ENCODE measurements at regions not wholly inside any gene's neighbourhood (a gene's known extent, or its start where the extent isn't known, plus 50 kb on each side); places are given as distances from the start of the nearest gene placed in this dataset.
"Not testable (repeated sequence)": the region's sequence is repeated elsewhere in the genome, so short reads cannot be mapped to it uniquely, and the experiment has no call there.

- DNase-seq, result no peak
Observed at GRCh38 chr9:135299239-135299590, 180.4 kb upstream of the PPP1R26 start.

DNA sequence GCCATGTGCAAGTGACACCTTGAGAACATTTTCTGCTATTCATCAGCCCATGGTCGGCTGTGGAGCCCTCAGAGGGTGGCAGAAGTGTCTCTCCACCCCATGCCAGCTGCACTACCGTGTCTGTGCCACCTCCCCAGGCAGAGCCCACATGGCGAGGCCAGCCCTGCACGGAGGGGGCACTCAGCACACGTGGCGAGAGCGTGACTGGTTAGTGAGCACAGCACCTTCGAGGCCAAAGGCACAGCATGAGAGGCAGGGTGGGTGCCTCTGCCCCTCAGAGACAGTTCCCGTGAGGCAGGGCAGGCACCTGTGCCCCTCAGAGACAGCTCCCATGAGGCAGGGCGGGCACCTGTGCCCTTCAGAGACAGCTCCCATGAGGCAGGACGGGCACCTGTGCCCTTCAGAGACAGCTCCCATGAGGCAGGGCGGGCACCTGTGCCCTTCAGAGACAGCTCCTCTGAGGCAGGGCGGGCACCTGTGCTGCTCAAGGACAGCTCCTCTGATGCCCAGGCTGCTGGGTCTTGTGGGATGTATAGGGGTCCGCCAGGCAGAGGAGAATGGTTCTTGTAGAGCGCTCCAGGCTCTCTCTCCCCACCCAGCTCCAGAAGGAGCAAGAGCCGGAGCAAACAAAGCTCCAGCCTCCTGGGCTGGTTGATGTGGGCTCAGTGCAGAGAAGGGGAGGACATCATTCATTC lies 179.8 kb upstream of the PPP1R26 start:
- no peak for DNase-seq

DNA sequence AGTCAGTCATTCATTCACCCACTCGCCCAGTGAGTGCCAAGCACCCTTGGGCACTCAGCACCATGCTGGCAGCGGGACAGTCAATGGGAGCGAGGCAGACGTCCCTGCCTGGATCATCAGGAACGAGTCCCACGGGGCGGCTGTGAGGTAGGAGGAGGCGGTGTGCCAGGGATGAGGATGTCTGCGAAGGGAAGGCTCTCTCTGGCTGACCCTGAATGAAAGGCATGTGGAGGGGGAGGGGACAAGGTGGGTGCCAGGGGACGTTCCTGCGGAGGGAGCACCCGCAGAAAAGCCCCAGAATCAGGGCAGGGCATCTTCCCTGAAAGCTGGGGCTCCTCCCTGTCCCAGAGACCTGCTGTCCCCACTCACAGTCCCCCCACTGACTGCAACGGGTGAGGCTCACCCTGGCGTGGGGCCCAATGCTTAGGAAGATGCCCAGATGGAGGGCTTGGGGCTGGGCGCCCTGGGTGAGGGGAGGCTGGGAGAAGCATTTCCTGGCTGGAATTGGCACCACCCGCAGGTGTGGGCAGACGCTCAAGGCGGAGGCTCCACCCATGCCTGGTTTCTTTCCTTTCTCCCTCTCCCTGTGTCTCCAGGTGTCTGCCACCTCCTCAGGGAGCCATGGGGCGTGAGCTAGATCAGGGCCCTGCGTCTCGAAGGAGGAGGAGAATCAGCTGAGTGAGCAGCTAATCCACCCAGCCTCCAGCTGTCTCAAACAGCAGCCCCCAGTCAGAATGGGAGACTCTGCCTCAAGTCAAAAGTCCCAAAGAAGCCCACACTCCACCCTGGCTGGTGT lies 179.0 kb upstream of the PPP1R26 start:
- peak in 1 of 2 experiments; percentile 68 for DNase-seq

- no peak for DNase-seq
Observed at GRCh38 chr9:135301271-135302263, 178.0 kb upstream of the PPP1R26 start.

DNA sequence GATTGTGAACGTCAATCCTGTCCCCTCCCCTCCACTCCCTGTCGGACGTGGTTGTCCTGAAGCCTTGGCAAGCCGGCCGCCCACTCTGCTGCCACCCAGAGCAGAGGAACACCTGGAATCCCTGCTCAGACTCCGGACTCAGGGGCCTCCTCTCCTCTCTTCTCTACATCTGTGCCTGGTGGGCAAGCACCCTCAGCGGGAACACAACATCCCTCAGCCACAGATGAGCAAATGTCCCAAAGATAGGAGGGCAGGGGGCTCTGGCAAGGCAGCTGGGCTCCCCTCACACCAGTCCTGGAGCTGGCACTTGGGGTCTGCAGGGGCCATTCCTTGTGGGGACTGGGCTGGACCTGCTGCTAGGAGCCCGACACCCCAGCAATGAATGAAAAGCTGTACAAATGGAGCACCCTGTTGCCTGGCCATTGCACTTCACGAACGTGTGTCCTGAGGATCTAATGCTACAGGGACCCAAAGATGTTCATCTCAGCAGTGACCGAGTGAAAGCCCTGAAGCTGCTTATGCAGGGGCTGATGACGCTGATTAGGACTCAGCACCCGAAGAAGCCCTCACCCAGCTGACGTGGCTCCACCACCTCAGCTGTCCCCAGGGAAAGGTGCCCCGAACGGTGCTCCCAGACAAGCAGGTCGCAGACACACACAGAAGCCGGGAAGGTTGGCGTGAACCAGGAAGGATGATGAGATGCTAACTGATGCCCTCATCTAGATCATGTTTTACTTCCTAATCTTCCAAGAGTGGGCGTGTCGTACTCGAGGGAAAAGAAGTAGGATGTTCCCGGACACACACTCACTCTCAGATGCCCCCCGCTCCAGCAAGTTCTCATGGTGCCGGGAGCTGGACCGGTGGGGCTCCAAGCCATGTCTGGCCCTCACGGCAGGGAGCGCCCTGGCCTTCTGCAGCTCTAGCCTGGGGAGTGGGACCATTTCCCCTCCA lies 177.0 kb upstream of the PPP1R26 start:
- no peak for DNase-seq

DNA sequence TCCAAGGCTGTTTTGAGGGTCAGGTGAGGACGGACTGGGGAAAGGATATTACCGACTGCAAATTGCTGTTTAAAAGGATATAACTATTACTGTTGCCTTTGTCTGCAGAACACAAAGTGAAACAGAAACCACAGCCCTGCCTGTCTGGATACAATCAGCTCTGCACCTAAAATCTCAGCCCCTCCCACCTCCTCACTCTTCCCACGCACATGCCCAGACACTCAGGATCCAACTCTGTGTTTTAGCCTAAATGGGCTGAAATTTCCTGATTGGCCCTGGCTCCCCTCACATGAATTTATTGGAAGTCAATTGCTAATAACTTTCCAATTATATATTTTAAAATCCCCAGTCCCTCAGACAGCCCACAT lies 176.3 kb upstream of the PPP1R26 start:
- DNase-seq, result no peak

DNA sequence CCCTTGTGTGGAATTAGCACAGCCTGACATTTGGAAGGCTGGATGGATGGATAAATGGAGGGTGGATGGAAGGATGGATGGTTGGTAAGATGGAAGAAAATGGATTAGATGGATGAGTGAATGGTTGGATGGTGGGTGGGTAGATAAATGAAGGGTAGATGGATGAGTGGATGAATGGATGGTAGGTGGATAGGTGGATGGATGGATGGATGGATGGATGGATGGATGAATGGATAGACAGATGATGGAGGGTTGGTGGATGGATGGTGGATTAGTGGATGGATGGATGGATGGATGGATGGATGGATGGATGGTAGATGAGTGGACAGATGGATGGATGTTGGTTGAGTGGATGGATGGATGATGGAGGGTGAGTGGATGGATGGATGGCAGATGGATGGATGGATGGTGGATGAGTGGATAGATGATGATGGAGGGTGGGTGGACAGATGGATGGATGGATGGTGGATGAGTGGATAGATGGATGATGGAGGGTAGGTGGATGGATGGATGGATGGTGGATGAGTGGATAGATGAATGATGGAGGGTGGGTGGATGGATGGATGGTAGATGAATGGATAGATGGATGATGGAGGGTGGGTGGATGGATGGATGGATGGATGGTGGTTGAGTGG lies 175.6 kb upstream of the PPP1R26 start:
- no peak for DNase-seq

- DNase-seq, result no peak
Observed at GRCh38 chr9:135304886-135305285, 174.7 kb upstream of the PPP1R26 start.

DNA sequence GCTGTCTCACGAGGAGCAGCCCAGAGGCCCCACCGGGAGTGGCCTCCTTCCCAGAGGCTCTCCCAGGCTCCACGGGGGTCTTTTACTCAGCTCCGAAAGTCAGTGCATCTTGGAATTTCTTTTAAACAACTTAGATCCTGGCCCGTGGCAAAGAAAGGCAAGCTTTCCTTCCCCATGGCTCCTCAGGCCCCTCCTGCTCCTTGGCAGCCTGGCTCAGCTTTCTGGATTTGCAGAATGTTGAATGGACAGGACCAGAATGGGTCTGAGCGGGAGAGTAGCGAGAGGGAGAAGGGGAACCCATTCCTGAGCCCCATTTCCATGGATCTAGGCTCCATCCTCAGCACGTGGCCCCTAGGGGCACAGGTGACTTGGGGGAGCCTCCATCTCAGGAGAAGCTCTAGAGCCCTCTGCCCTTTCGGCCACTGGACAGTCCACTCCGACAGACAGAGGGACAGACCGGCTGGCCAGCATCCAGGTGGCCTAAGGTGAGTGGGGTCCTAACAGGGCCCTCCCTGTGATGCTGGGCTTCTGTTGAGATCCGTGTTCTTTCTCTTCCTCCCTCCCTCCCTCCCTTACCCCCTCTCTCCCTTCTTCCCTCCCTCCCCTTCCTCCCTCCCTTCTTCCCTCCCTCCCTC lies 173.9 kb upstream of the PPP1R26 start:
- no peak for DNase-seq

GRCh38 chr9:135306699-135307098 lies 172.9 kb upstream of the PPP1R26 start:
- DNase-seq, result no peak

- DNase-seq, result no peak
Observed at GRCh38 chr9:135307300-135307699, 172.3 kb upstream of the PPP1R26 start.

DNA sequence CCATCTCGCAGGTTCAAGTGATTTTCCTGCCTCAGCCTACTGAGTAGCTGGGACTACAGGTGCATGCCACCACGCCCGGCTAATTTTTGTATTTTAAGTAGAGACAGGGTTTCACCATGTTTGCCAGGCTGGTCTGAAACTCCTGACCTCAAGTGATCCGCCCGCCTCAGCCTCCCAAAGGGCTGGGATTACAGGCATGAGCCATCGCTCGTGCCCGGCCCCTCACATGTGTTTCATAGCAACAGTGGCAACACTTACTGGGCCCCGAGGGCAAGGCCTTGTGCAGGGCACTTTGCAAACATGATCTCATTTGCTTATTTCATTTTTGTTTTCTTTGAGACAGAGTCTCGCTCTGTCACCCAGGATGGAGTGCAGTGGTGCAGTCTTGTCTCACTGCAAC lies 171.7 kb upstream of the PPP1R26 start:
- not testable (repeated sequence) for DNase-seq

DNA sequence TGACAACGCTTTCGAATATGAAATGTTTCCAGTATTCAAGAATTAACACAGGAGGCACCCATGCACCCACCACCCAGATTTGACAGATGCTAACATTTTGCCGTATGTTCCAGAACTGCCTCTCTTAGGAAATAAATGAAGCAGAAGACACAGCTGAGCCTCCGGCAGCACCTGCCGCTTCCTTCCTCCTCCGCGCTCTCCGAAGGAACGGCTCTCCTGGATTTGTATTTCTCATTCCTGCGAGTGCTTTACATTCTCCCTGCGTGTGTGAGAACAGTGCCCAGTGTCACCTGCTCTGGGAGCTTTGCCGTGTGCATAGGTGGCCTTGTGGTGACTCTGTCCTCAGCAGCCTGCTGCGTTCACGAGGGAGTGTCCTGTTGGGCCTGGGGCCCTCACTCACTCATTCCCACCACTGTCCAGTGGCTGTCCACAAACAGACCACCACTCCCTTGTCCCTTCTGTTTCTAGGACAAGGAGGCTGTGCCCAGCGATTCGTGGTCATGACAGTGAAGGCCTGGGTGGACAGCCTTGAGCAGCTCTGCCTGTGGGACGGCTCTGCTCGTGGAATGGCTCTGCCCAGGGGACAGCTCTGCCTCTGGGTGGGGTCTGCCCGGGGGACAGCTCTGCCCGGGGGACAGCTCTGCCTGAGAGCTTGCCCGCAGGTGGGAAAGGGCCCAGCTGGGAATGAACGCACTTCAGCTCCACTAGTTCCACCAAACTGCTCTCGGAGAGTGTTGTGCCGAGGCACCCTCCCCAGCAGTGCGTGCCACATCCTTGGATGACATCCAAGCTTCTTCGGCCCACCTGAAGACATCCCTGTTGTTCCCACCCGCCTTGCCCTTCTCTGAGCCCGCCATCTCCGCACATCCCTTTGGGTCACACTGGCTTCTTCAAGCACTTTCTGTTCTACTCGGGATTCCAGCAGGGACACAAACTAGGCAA lies 170.5 kb upstream of the PPP1R26 start:
- peak; percentile 62 to 83 for DNase-seq

DNA sequence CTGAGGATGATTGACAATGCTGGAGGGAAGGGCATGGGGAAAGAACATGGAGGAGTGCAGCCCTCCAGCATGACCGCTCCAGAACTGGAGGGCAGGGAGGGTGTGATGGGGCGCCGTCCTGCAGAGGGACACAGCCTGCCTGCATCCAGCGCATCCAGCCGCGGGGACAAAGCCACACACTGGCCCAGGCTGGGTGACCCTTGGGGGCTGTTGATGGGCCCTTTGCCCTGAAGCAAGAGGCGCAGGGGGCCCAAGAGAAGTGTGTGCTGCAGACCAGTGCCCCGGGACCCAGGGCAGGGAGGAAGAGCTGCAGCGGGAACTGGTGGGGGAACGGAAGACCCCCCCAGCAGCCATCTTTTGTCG lies 169.8 kb upstream of the PPP1R26 start:
- DNase-seq, result no peak

GRCh38 chr9:135310134-135310533 lies 169.4 kb upstream of the PPP1R26 start:
- DNase-seq, result no peak

GRCh38 chr9:135315572-135315971 lies 164.0 kb upstream of the PPP1R26 start:
- DNase-seq, result no peak

DNA sequence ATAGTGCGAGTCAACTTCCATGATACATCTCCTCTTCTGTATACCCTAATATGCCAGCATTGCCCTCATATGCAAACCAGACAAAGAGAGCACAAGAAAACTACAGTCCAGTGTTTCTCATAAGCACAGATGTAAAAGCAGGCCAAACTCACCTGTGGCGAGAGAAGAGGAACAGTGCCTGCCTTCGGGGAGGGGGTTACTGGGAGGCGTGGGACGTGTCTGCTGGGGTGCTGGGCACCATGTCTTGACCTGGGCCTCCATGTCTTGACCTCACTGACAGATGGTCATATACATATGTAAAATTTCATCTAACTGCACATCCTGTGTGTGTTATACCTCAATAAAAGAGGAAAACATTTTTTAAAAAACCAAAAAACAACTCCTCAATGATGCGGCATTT lies 159.3 kb upstream of the PPP1R26 start:
- no peak for DNase-seq

- no peak for DNase-seq
Observed at GRCh38 chr9:135320943-135321342, 158.6 kb upstream of the PPP1R26 start.

DNA sequence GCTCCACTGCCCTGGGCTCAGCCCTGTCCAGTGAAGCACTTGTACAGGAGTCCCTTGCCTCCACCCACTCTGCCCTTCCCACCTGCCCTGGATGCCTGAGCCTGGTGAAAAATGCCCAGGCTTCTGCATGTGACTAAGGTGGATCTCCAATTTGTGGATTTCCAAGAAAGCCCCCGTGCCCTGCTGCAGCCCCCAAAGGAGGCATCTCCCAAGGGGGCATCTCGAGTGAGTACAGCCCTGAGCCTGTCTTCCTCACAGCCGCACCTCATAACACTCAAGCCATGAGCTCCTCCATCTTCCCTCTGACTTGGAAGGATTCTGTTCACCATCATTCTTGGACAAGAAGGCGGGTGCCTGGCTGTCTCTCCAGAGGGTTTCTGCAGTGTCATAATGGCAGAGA lies 158.0 kb upstream of the PPP1R26 start:
- DNase-seq, result no peak

- no peak for DNase-seq
Observed at GRCh38 chr9:135324329-135324728, 155.3 kb upstream of the PPP1R26 start.

Measured in NCI-H524 (cell line).